SU-DHL-6 (cell line): ENCODE measurements at regions not wholly inside any gene's neighbourhood (a gene's known extent, or its start where the extent isn't known, plus 50 kb on each side); places are given as distances from the start of the nearest gene placed in this dataset.
"Not testable (repeated sequence)": the region's sequence is repeated elsewhere in the genome, so short reads cannot be mapped to it uniquely, and the experiment has no call there.

Experiments
- CTCF ChIP-seq: fragments of 200-600 bp; sonication (generic); IDR thresholded peaks from one replicate; pipeline ENCODE4 v1.5.1; 2017; ENCODE audit warnings: antibody characterized with exemption, mild to moderate bottlenecking, low read length, moderate library complexity; ENCODE audit not compliant: insufficient read depth, poor library complexity, severe bottlenecking
- EZH2phosphoT487 ChIP-seq: fragments of 200-600 bp; sonication (generic), shearing (Covaris generic); conservative IDR thresholded peaks from 2 replicates; pipeline ENCODE4 v1.6.1; 2018; ENCODE audit warnings: mild to moderate bottlenecking, antibody characterized with exemption, low read length, moderate library complexity, mixed read lengths

- not testable (repeated sequence) for TF ChIP-seq CTCF, EZH2phosphoT487
Measured at GRCh38 chr13:76279766-76280165, 606.4 kb downstream of the KCTD12 start.
